CD4-positive, alpha-beta T cell treated with Interleukin-4 for 4 hours (primary cell): ENCODE measurements at regions not wholly inside any gene's neighbourhood (a gene's known extent, or its start where the extent isn't known, plus 50 kb on each side); places are given as distances from the start of the nearest gene placed in this dataset.
"Not testable (repeated sequence)": the region's sequence is repeated elsewhere in the genome, so short reads cannot be mapped to it uniquely, and the experiment has no call there.

ENCODE experiments used
- DNase-seq: peaks from one replicate; pipeline ENCODE4 v3.0.0-alpha.2; 2020

DNA sequence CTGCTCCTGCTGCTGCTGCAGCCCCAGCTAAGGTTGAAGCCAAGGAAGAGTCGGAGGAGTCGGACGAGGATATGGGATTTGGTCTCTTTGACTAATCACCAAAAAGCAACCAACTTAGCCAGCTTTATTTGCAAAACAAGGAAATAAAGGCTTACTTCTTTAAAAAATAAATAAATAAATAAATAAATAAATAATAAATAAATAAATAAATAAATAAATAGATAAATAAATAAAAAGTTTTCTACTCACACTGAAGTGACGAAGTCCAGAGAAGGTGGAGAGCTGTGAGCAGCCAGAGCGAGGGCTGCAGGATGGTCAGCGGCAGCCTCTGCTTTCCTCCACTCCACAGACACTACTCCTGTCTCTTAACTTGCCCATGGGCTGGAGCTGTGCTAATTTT, 105.6 kb upstream of the ATL2 start:
- DNase-seq = not testable (repeated sequence)

DNA sequence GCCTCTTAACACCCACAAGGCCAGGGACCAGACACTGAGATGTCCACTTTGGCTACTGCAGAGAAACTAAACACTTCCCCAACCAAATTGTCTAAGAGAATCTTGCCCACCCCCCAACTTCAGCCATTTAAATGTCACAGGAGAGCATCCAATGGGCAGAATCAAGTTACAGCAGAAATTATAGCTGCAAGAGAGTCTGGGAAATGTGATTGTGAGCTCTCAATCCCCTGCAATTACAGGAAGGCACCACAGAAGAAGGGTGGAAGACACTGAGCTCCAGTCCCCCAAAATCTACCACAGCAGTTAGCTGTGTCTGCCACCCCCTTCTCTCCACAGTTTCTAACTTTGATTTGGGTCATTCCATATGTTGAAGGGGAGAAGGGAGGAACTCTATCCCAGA, 103.5 kb upstream of the ATL2 start:
- DNase-seq = no peak

GRCh38 chr2:38477006-38477405, 99.9 kb upstream of the ATL2 start:
- no peak for DNase-seq

DNA sequence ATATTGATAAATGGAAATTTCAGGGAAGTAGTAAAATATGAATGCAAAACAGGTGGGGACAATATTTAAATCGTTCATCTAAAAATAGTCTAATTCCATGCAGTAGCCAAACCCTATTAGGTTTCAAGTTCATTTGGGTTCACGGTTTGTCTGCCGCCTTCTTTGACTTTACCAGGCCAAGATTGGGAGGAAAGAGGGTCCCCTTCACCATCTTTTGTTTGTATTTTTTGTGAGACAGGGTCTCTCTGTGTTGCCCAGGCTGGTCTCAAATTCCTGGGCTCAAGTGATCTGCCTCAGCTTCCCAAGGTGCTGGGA, 98.5 kb upstream of the ATL2 start:
- DNase-seq = no peak

DNA sequence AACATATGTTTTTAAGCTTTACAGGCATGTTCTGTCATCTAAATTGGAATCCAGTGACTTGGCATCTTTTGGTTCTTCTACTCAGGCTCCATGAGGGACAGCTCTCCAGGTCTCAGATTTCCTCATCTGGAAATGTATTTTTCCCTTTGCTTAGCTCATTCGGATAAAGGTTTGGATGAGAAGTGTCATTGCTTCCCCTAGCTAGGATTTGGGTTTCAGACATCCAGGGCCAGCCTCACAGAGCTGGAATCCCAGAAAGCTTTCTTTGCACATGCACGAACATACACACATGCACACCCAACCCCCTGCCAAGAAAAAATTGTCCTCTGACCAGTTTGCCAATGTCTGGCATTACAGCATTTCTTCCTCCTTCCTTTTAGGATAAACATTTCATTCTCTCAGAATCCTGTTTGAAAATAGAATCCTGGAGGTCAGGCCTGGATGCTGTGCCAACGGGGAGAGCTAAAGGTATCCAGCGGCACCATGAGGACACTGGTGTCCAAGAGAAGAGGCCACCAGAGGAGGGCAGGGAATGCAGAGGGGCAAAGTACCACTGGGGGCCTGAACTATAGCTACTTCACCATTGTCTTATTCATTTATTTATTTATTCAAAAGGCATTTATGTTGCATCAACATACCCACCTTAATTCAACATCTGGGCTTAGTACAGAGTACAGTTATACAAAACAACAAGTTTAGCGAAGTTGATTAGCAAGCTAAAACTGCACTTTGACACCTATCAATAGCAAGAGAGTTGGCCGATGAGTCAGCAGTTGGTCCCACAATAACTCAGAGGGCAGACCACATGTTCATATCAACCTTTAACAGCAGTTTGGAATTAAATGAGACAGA, 97.9 kb upstream of the ATL2 start:
- DNase-seq = no peak

- DNase-seq = no peak
These were observed 97.0 kb upstream of the ATL2 start for GRCh38 chr2:38474021-38474456.

- no peak for DNase-seq
These were observed 96.4 kb upstream of the ATL2 start for GRCh38 chr2:38473333-38474005.

DNA sequence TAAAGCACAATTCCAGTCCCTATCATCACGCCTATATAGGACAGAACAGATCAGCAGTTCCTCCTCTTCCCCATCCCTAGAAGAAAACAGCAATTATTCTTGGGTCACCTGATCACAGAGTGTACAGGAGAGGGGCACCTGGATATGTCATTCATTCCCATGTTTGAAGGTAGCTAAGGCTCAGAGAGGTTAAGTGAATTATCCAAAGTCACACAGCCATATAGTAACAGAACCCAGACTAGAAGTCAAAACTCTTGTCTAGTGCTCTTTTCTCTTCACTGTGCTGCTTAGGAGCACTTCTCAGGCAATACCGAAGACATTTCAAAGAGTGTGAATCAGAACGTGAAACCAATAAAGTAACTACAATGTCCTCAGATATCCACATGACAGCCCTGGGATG, 93.0 kb upstream of the ATL2 start:
- no peak for DNase-seq

- DNase-seq = no peak
These were observed 90.8 kb upstream of the ATL2 start for GRCh38 chr2:38467768-38468455.

DNA sequence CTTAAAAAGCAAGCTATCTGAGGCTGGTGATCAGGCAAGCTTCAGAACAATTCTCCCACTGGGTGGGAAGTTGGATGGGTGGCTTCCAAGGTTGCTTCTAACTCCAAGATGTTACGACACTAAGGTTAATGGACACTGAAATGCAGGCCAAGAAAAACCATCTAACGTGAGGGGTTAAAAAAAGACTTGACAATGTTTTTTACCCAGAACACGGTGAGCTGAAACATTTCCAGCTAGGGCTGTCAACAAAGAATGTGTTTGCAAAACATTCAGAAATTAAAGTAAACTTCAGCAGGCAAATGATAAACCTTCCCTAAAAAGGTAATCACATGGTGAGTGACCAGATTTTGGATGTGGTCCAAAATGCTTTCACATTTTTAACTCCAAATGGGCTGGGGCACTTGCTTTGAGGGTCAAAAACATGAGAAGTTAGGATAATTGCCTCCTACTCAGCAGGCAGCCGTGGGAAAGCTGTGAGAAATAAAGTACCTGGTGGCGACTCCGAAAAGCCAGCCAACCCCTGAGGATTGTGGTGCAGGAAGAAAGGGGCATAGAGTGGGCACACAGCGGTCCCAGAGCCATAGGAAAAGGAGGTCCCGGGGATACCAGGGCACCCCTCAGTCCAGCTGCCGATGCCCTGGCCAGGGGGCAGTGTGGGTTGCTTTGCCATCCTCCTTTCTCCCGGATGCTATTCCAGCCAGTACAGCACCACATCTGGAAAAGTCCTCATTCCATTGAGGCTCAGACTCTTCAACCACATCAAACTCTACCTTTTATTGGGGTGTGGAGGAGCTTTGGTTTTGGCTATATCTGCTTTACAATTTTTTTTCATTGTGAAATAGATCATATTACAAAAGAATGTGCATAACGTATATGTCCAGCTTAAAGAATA, 90.0 kb upstream of the ATL2 start:
- no peak for DNase-seq

- DNase-seq = no peak
These were observed 89.3 kb upstream of the ATL2 start for GRCh38 chr2:38466409-38466808.

DNA sequence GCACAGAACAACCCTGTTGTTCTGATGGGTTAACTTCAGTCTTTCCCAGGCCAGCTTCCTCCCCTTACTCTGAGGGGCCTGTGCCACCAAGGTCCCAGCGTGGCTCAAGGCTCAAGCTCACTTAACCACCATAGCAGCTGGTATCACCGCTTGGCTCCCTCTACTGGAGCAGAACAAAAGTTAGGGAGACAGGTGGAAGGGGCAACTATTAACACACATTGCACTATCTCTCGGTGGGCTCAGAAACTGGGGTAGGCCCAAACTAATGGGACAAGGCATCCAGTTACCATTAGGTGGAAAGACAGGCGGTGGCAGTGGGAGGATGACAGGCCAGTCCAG, 88.7 kb upstream of the ATL2 start:
- DNase-seq = no peak

- no peak for DNase-seq
These were observed 88.1 kb upstream of the ATL2 start for GRCh38 chr2:38464971-38465788.

GRCh38 chr2:38463752-38464151, 86.7 kb upstream of the ATL2 start:
- no peak for DNase-seq

GRCh38 chr2:38462121-38462661, 85.1 kb upstream of the ATL2 start:
- no peak for DNase-seq

- no peak for DNase-seq
These were observed 84.4 kb upstream of the ATL2 start for GRCh38 chr2:38461470-38461869.

- DNase-seq = no peak
These were observed 83.2 kb upstream of the ATL2 start for GRCh38 chr2:38460313-38460712.

DNA sequence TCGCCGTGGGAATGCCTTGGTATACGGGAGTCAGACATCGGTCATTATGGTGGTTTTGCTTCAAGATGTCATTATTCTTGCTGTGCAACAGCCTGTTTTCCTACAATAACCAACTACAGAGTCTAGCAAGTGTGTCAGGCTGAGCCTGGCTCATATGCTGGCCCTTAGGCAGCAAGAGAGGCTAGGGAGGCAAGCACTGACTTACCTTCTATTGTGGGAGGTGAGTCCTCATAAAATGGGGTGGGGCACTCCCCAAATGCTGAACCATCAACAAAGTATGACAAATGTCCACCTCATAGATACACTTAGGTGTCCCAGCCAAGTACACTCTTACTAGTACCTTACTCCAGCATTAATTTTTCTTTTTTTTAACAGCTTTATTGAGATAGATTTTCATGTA, 77.0 kb upstream of the ATL2 start:
- DNase-seq = no peak

DNA sequence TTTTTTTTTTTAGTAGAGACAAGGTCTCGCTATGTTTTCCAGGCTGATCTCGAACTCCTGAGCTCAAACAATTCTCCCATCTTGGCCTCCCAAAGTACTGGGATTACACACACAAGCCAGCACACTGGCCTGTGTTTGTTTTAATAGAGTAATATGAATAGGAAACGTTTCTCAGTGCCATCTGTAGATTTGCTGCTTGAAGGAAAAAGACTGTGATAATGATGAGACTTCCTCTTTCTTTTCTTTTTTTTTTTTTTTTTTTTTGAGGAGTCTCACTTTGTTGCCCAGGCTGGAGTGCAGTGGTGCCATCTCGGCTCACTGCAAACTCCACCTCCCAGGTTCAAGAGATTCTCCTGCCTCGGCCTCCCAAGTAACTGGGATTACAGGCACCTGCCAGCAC, 74.7 kb upstream of the ATL2 start:
- not testable (repeated sequence) for DNase-seq

DNA sequence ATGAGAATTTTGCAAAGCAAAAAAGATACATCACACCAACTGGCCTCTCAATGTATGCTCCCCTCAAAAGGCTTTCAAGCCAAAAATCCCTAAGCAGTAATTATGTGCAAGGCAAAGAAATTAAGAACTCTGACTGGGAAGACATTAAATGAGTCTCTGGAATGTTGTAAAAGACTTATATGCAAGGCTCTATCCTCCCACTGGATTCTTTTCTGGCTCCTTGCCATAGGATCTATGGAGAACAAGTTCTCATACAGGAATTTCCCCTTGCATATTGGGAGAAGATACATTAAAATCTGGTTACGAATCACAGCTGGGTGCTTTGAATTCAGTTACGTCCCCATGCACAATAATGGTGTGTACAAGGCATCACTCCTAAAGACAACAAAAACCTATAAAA, 73.4 kb upstream of the ATL2 start:
- DNase-seq = no peak

DNA sequence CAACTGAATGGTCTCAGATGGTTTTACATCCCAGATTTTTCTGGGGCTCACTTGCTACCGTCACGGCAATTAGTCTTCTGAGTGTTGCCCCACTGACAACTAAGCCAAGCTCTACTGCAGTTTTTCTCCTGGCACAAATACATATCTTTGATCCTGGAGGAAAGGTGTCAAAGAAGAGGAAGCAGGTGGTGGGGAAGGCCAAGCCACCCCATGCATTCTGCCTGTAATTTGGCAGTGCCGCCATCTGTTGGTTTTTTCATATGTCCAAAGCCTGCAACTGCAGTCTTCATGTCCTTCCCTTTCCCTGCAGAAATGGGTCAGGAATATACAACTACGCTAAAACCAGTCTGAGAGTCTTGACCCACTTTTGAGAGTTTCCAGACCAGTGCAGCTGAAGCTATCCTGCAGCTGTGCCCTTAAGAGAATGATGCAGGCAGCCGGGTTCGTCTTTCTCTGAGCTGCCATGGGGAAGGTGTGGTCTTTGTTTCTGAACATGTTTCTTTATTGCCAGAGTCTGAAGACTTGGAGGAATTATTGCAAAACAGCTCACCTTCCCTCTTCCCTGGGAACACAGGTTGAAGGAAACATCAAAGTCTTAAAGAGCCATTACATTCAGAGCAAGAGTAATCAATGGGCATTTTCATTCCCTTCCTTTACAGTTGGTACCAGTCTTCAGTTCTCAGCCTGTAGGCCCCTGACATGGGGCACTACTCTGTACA, 71.8 kb upstream of the ATL2 start:
- DNase-seq = no peak
